Stimulated activated effector memory CD8-positive, alpha-beta T cell treated with anti-CD3 and anti-CD28 coated beads, Interleukin-12 subunit alpha, Interleukin-12 subunit beta, amount 100 ng/mL, for 72 hours (primary cell): ENCODE measurements at regions not wholly inside any gene's neighbourhood (a gene's known extent, or its start where the extent isn't known, plus 50 kb on each side); places are given as distances from the start of the nearest gene placed in this dataset.

Source experiments
- ATAC-seq: fragments of 150-1000 bp; cut with Tn5 transposase; 2 replicates; pipeline ENCODE4 v1.10.0; 2021
- DNase-seq, 2 donors: peaks; one replicate each; pipeline ENCODE4 v3.0.0; 2021 to 2022; ENCODE audit warnings: low spot score in 2 of 2
- H3K27ac Mint-ChIP-seq: one replicate; pipeline ENCODE4 v1.8.0; 2022; ENCODE audit warnings: mild to moderate bottlenecking, mixed read lengths
- H3K36me3 Mint-ChIP-seq: one replicate; pipeline ENCODE4 v1.8.0; 2022; ENCODE audit warnings: mild to moderate bottlenecking, mixed read lengths
- H3K4me1 Mint-ChIP-seq: one replicate; pipeline ENCODE4 v1.8.0; 2022; ENCODE audit warnings: mixed read lengths
- H3K4me3 Mint-ChIP-seq: one replicate; pipeline ENCODE4 v1.8.0; 2022; ENCODE audit warnings: mild to moderate bottlenecking, mixed read lengths
- H3K9me3 Mint-ChIP-seq: one replicate; pipeline ENCODE4 v1.8.0; 2022; ENCODE audit warnings: mixed read lengths

GRCh38 chr15:55060836-55061235 lies 135.9 kb downstream of the RSL24D1 start:
- Mint-ChIP-seq H3K27ac (no peak overlapping the region), H3K9me3 (peaks cover 12% of the 10 kb centered on the region), H3K4me1 (no peaks in the 10 kb centered on the region), H3K36me3 (no peaks in the 10 kb centered on the region), H3K4me3 (no peak overlapping the region)
- DNase-seq (no peak), ATAC-seq (no peak)

- ATAC-seq (no peak), DNase-seq (no peak)
- H3K27ac Mint-ChIP-seq, result no peak overlapping the region
- no peaks in the 10 kb centered on the region for H3K4me1 Mint-ChIP-seq
- no peak overlapping the region for H3K4me3 Mint-ChIP-seq
- H3K36me3 Mint-ChIP-seq, result no peaks in the 10 kb centered on the region
- no peaks in the 10 kb centered on the region for H3K9me3 Mint-ChIP-seq
These were observed 140.2 kb downstream of the RSL24D1 start for GRCh38 chr15:55056500-55056899.

GRCh38 chr15:55044162-55044561 lies 152.6 kb downstream of the RSL24D1 start:
- no peak for ATAC-seq
- H3K9me3 Mint-ChIP-seq, result peaks cover 2% of the 10 kb centered on the region

GRCh38 chr15:55037071-55037470 lies 159.7 kb downstream of the RSL24D1 start:
- no peaks in the 10 kb centered on the region for H3K36me3 Mint-ChIP-seq

More at GRCh38 chr15:55044162-55044561, 152.6 kb downstream of the RSL24D1 start:
- Mint-ChIP-seq H3K4me3 (no peak overlapping the region), H3K27ac (no peak overlapping the region), H3K36me3 (no peaks in the 10 kb centered on the region), H3K4me1 (no peaks in the 10 kb centered on the region)
- DNase-seq, result no peak

GRCh38 chr15:55035749-55036148 lies 161.0 kb downstream of the RSL24D1 start:
- no peak for ATAC-seq
- no peaks in the 10 kb centered on the region for H3K4me1 Mint-ChIP-seq
- H3K9me3 Mint-ChIP-seq, result no peaks in the 10 kb centered on the region
- H3K4me3 Mint-ChIP-seq, result no peak overlapping the region
- DNase-seq, result no peak
- no peaks in the 10 kb centered on the region for H3K36me3 Mint-ChIP-seq
- H3K27ac Mint-ChIP-seq, result no peak overlapping the region

More at GRCh38 chr15:55037071-55037470, 159.7 kb downstream of the RSL24D1 start:
- Mint-ChIP-seq H3K9me3 (peaks cover 1% of the 10 kb centered on the region), H3K4me3 (no peak overlapping the region), H3K27ac (no peak overlapping the region), H3K4me1 (no peaks in the 10 kb centered on the region)
- ATAC-seq (no peak), DNase-seq (no peak)

- Mint-ChIP-seq H3K4me3 (no peak overlapping the region), H3K36me3 (no peaks in the 10 kb centered on the region), H3K4me1 (no peaks in the 10 kb centered on the region), H3K9me3 (no peaks in the 10 kb centered on the region), H3K27ac (no peak overlapping the region)
- no peak for ATAC-seq
- no peak for DNase-seq
These were observed 163.2 kb downstream of the RSL24D1 start for GRCh38 chr15:55033574-55033973.

- no peak overlapping the region for H3K27ac Mint-ChIP-seq
- H3K4me1 Mint-ChIP-seq, result no peaks in the 10 kb centered on the region
- ATAC-seq (no peak), DNase-seq (no peak)
- no peaks in the 10 kb centered on the region for H3K36me3 Mint-ChIP-seq
- no peaks in the 10 kb centered on the region for H3K9me3 Mint-ChIP-seq
- no peak overlapping the region for H3K4me3 Mint-ChIP-seq
These were observed 165.0 kb downstream of the RSL24D1 start for GRCh38 chr15:55031727-55032126.

GRCh38 chr15:55026381-55026780 lies 170.4 kb downstream of the RSL24D1 start:
- Mint-ChIP-seq H3K4me3 (no peak overlapping the region), H3K4me1 (no peaks in the 10 kb centered on the region), H3K27ac (no peak overlapping the region), H3K9me3 (no peaks in the 10 kb centered on the region), H3K36me3 (no peaks in the 10 kb centered on the region)
- ATAC-seq (no peak), DNase-seq (no peak)

GRCh38 chr15:55017635-55018034 lies 179.1 kb downstream of the RSL24D1 start:
- Mint-ChIP-seq H3K36me3 (no peaks in the 10 kb centered on the region), H3K4me3 (no peak overlapping the region), H3K9me3 (no peaks in the 10 kb centered on the region)

GRCh38 chr15:55016225-55016624 lies 180.5 kb downstream of the RSL24D1 start:
- no peaks in the 10 kb centered on the region for H3K36me3 Mint-ChIP-seq

More at GRCh38 chr15:55017635-55018034, 179.1 kb downstream of the RSL24D1 start:
- ATAC-seq (no peak), DNase-seq (no peak)
- H3K27ac Mint-ChIP-seq, result no peak overlapping the region
- no peaks in the 10 kb centered on the region for H3K4me1 Mint-ChIP-seq

GRCh38 chr15:55015093-55015445 lies 181.7 kb downstream of the RSL24D1 start:
- ATAC-seq, result no peak
- no peak overlapping the region for H3K27ac Mint-ChIP-seq
- no peaks in the 10 kb centered on the region for H3K4me1 Mint-ChIP-seq
- no peak overlapping the region for H3K4me3 Mint-ChIP-seq
- H3K36me3 Mint-ChIP-seq, result no peaks in the 10 kb centered on the region
- H3K9me3 Mint-ChIP-seq, result no peaks in the 10 kb centered on the region
- DNase-seq, result no peak

More at GRCh38 chr15:55016225-55016624, 180.5 kb downstream of the RSL24D1 start:
- no peaks in the 10 kb centered on the region for H3K9me3 Mint-ChIP-seq
- H3K4me1 Mint-ChIP-seq, result no peaks in the 10 kb centered on the region
- H3K4me3 Mint-ChIP-seq, result no peak overlapping the region
- H3K27ac Mint-ChIP-seq, result no peak overlapping the region
- DNase-seq (no peak), ATAC-seq (no peak)

- Mint-ChIP-seq H3K9me3 (no peaks in the 10 kb centered on the region), H3K27ac (no peak overlapping the region), H3K4me1 (no peaks in the 10 kb centered on the region), H3K4me3 (no peak overlapping the region), H3K36me3 (no peaks in the 10 kb centered on the region)
- ATAC-seq (no peak), DNase-seq (no peak)
These were observed 182.2 kb downstream of the RSL24D1 start for GRCh38 chr15:55014391-55015092.

- ATAC-seq (no peak), DNase-seq (no peak)
- Mint-ChIP-seq H3K4me3 (no peak overlapping the region), H3K27ac (no peak overlapping the region), H3K36me3 (no peaks in the 10 kb centered on the region), H3K9me3 (no peaks in the 10 kb centered on the region), H3K4me1 (no peaks in the 10 kb centered on the region)
These were observed 188.3 kb downstream of the RSL24D1 start for GRCh38 chr15:55008421-55008820.

GRCh38 chr15:55007561-55007960 lies 189.2 kb downstream of the RSL24D1 start:
- no peak for ATAC-seq
- no peaks in the 10 kb centered on the region for H3K36me3 Mint-ChIP-seq
- DNase-seq, result no peak
- no peaks in the 10 kb centered on the region for H3K9me3 Mint-ChIP-seq
- H3K4me1 Mint-ChIP-seq, result no peaks in the 10 kb centered on the region
- H3K27ac Mint-ChIP-seq, result no peak overlapping the region
- no peak overlapping the region for H3K4me3 Mint-ChIP-seq

- Mint-ChIP-seq H3K9me3 (no peaks in the 10 kb centered on the region), H3K27ac (no peak overlapping the region), H3K4me3 (no peak overlapping the region), H3K36me3 (no peaks in the 10 kb centered on the region), H3K4me1 (no peaks in the 10 kb centered on the region)
- ATAC-seq (no peak), DNase-seq (no peak)
These were observed 191.1 kb downstream of the RSL24D1 start for GRCh38 chr15:55005679-55006078.

- H3K4me3 Mint-ChIP-seq, result no peak overlapping the region
- no peaks in the 10 kb centered on the region for H3K9me3 Mint-ChIP-seq
- DNase-seq (no peak), ATAC-seq (no peak)
- no peak overlapping the region for H3K27ac Mint-ChIP-seq
- H3K4me1 Mint-ChIP-seq, result no peaks in the 10 kb centered on the region
- H3K36me3 Mint-ChIP-seq, result no peaks in the 10 kb centered on the region
These were observed 192.5 kb downstream of the RSL24D1 start for GRCh38 chr15:55003965-55004873.
